Stimulated activated CD8-positive, alpha-beta memory T cell treated with anti-CD3 and anti-CD28 coated beads, Interleukin-12 subunit alpha, Interleukin-12 subunit beta, amount 100 ng/mL, for 1 hour (primary cell): ENCODE measurements at regions not wholly inside any gene's neighbourhood (a gene's known extent, or its start where the extent isn't known, plus 50 kb on each side); places are given as distances from the start of the nearest gene placed in this dataset.
"Not testable (repeated sequence)": the region's sequence is repeated elsewhere in the genome, so short reads cannot be mapped to it uniquely, and the experiment has no call there.

Experiments
- DNase-seq: peaks from one replicate; pipeline ENCODE4 v3.0.0-alpha.2; 2020; ENCODE audit warnings: low read depth

GRCh38 chr16:5302372-5303114 is 204.9 kb upstream of the EEF2KMT start:
- DNase-seq, result no peak

- DNase-seq, result no peak
Observed at GRCh38 chr16:5298202-5298601, 200.6 kb upstream of the EEF2KMT start.

GRCh38 chr16:5296176-5296575 is 198.6 kb upstream of the EEF2KMT start:
- DNase-seq, result no peak

- not testable (repeated sequence) for DNase-seq
Observed at GRCh38 chr16:5295304-5295703, 197.7 kb upstream of the EEF2KMT start.

GRCh38 chr16:5282152-5282551 is 184.6 kb upstream of the EEF2KMT start:
- DNase-seq, result not testable (repeated sequence)

GRCh38 chr16:5257462-5257861 is 159.9 kb upstream of the EEF2KMT start:
- no peak for DNase-seq

- no peak for DNase-seq
Observed at GRCh38 chr16:5252791-5253190, 155.2 kb upstream of the EEF2KMT start.

GRCh38 chr16:5247403-5247802 is 149.8 kb upstream of the EEF2KMT start:
- not testable (repeated sequence) for DNase-seq

GRCh38 chr16:5240278-5240626 is 142.7 kb upstream of the EEF2KMT start:
- DNase-seq, result not testable (repeated sequence)

- DNase-seq, result peak; percentile 14
Observed at GRCh38 chr16:5239472-5240277, 142.1 kb upstream of the EEF2KMT start.

- DNase-seq, result no peak
Observed at GRCh38 chr16:5235119-5235518, 137.5 kb upstream of the EEF2KMT start.

- no peak for DNase-seq
Observed at GRCh38 chr16:5234295-5235050, 136.9 kb upstream of the EEF2KMT start.

GRCh38 chr16:5231246-5231759 is 133.7 kb upstream of the EEF2KMT start:
- DNase-seq, result no peak

GRCh38 chr16:5228369-5228768 is 130.8 kb upstream of the EEF2KMT start:
- no peak for DNase-seq

GRCh38 chr16:5225931-5226655 is 128.5 kb upstream of the EEF2KMT start:
- DNase-seq, result no peak

GRCh38 chr16:5222761-5223160 is 125.2 kb upstream of the EEF2KMT start:
- DNase-seq, result no peak

GRCh38 chr16:5221831-5222230 is 124.2 kb upstream of the EEF2KMT start:
- DNase-seq, result not testable (repeated sequence)

GRCh38 chr16:5220705-5221104 is 123.1 kb upstream of the EEF2KMT start:
- no peak for DNase-seq

- no peak for DNase-seq
Observed at GRCh38 chr16:5216441-5217080, 119.0 kb upstream of the EEF2KMT start.

GRCh38 chr16:5215901-5216300 is 118.3 kb upstream of the EEF2KMT start:
- no peak for DNase-seq

GRCh38 chr16:5214466-5214865 is 116.9 kb upstream of the EEF2KMT start:
- no peak for DNase-seq
